C4-2B (cell line): ENCODE measurements at regions not wholly inside any gene's neighbourhood (a gene's known extent, or its start where the extent isn't known, plus 50 kb on each side); places are given as distances from the start of the nearest gene placed in this dataset.

Source experiments
- ZFX ChIP-seq: fragments of 450-650 bp; IDR thresholded peaks from 2 replicates; pipeline ENCODE4 v1.6.1; 2017
- TF ChIP-seq, protein P1 (sequence below): fragments of 450-650 bp; conservative IDR thresholded peaks from 2 replicates; pipeline ENCODE4 v1.5.1; 2017; ENCODE audit warnings: mild to moderate bottlenecking

DNA sequence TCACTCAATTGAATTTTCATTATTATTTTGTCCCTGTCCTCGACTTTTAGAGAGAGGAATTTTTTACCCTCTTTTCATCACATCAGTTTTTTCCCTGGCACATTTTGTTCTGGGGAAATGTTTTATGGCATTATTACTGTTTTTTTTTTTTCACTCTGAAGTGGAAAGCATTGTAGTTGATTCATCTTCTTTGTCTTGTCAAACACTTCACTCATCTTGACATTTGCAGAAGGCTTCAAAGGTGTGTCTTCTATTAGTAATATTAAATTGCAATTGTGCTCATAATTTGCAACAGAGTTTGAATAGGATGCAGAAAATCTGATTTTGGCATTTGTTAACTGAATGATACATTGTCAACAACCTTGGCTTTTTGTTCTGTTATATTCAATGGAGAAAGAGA lies 545.4 kb upstream of the ARX start:
- TF ChIP-seq, protein P1, sequence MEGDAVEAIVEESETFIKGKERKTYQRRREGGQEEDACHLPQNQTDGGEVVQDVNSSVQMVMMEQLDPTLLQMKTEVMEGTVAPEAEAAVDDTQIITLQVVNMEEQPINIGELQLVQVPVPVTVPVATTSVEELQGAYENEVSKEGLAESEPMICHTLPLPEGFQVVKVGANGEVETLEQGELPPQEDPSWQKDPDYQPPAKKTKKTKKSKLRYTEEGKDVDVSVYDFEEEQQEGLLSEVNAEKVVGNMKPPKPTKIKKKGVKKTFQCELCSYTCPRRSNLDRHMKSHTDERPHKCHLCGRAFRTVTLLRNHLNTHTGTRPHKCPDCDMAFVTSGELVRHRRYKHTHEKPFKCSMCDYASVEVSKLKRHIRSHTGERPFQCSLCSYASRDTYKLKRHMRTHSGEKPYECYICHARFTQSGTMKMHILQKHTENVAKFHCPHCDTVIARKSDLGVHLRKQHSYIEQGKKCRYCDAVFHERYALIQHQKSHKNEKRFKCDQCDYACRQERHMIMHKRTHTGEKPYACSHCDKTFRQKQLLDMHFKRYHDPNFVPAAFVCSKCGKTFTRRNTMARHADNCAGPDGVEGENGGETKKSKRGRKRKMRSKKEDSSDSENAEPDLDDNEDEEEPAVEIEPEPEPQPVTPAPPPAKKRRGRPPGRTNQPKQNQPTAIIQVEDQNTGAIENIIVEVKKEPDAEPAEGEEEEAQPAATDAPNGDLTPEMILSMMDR, result no peak
- TF ChIP-seq ZFX, result no peak
